HTR-8/SVneo (cell line): ENCODE measurements at regions not wholly inside any gene's neighbourhood (a gene's known extent, or its start where the extent isn't known, plus 50 kb on each side); places are given as distances from the start of the nearest gene placed in this dataset.

Experiments used
- DNase-seq: peaks from one replicate; pipeline ENCODE4 v3.0.0; 2011; ENCODE audit warnings: low spot score, mixed read lengths; ENCODE audit not compliant: insufficient read length
- FAIRE-seq: peaks from 2 replicates; lab custom pipeline; 2011; peaks lifted over from hg19 to GRCh38; lab: Jason Lieb, UNC

DNA sequence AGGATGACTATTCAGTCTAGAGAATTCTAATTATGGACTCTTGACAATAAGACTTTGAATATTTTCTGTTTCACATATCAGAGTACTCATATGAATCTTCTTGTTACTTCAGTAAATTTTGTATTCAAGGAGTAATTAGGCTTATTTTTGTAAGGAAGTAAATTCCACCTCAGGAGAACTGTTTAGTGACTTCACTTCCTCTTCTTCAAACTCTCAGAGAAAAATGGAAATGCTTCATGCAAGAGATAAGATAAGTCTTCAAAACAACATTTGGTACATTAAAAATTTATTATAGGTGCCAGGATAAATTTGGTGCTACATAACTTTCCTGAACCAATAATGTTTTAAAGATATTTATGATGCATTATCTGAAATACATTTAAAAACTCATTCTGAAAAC lies 1421.9 kb downstream of the PCDH7 start:
- DNase-seq (no peak), FAIRE-seq (no peak)

DNA sequence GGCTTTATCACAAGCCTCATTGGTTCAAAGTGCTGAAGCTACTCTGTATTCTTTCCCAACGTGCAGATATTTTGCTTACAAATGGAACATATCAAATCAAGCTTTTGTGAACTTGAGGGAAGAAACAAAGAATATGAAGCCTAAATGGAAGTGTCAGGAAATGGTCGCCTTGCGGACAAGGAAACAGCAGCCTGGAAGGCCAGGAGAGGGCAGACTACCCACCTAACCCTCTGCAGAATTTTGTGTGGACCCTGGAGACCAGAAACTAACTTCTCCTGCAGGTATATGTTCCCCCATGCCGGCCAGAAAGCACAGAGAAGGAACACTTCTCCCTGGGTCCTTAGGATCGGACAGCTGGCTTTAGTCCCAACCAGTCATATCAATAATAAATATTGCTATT lies 1425.8 kb downstream of the PCDH7 start:
- FAIRE-seq (no peak), DNase-seq (no peak)

DNA sequence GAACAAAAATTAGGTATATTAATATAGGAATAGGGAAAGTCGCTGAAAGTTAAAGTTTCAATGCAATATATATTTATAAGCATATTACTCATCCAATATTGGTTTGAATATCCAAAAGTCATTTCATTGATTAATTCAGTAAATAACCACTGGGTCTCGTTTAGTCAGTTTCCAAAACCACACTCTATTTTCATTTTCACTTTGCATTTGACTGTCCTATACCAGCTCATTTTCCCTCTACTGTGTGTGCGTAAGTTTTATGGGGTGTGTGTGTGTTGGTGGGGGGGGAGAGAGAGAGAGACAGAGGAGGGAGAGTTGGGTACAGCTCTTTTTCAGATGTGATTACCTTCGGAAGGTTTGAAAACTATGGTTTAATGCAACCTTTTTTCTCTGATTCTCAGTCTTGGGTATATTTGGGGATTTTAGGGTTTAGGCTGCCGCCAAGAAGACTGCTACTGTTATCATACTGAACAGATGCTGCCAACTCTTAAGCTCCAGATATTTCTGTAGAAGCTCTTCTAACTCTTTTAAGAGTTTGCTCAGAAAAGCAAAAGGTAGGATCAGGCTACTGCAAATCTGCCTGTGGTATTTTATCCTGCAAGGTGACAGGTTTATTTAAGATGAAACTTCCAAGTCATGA lies 1427.4 kb downstream of the PCDH7 start:
- DNase-seq (no peak), FAIRE-seq (no peak)

DNA sequence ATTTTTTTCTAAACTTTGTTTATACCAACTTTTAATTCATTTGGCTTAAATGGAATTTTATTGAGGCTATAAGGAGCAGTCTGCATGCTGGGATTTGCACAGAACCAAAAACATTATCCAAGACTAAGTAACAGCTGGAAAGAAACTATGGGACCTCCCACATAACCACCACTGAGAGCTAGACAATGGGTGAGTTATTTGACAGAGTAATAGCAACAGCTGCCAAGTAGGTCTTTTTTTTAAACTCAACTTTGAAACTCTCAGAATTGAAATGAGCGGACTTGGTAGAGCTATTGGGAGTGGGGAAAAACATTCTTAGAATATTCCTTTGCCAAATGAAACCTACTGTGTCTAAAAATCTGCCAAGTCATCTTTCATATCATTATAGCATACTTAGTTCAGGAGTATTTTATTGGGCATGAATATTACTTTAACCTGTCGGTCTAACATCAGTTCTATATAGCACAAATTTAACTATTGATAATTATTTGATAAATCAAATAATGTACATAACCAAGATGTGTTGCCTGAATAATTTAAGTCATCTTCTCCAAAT lies 1428.0 kb downstream of the PCDH7 start:
- FAIRE-seq, result no peak
- no peak for DNase-seq

DNA sequence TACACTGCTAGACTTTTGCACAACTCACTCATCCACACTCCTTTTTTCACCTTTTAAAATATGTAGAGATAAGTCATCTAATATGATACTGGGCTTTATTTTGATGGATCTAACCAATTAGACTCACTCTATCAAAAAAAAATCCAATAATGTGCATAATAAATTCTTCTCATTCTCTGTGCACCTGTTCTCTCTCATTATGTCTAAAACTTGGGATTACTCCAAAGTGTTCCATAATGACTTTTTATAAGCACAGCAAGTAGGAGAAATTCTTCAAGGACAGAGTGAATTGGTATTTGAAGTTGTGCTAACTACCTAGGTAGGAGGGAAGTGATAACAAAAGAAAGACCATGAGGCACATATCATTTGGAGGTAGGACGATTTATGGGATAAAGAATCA lies 1438.8 kb downstream of the PCDH7 start:
- FAIRE-seq (no peak), DNase-seq (no peak)

DNA sequence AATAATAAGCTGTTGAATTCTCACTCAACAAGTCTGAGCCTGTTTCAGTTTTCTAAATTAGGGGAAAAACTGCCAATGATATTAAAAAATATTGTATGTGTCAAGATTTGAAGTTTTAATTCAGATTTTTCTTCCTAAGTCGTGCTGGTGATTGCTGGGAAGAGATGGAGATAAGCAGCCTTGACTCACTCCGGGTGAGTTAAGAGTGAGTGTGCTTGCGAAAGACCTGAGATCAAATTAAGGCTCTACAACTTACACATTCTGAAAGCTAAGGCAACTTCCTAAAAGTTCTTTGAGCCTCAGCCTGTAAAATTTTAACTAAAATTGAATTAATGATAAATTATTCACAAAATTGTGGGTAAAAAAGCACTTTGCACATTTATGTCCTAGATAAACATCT lies 1441.2 kb downstream of the PCDH7 start:
- no peak for FAIRE-seq
- no peak for DNase-seq

DNA sequence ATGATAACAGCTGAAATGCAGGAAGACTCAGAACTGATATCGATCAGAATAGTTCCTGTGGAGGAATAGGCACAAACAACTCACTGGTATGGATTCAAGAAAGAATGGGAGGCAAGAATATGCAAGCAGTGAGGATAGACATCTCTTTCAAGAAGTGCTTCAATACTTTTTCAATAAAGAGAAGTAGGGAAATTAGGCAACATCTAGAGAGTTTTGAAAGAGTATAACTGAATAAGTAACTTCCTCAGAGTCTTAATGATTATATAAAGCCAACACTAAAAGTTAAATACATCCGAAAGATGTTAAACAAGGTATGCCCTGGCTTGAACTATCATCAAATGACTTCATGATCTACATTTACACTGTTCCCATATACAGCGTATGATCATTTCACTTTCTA lies 1443.0 kb downstream of the PCDH7 start:
- FAIRE-seq, result no peak
- no peak for DNase-seq

DNA sequence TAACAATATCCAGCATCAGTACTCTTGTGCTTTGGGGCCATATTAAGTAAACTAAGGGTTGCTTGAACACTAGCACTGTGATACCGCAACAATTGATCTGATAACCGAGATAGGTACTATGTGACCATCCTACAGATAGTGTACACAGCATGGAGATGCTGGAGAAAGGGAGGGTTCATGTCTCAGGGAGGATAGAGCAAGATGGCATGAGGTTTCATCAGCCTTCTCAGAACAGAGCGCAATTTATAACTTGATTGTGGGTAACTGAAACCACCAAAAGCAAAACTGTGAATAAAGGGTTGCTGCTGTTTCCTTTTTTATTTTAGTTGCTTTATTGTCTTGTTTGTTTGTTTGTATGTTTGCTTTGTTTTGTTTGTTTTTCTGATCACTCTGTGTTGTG lies 1449.7 kb downstream of the PCDH7 start:
- DNase-seq (no peak), FAIRE-seq (no peak)

DNA sequence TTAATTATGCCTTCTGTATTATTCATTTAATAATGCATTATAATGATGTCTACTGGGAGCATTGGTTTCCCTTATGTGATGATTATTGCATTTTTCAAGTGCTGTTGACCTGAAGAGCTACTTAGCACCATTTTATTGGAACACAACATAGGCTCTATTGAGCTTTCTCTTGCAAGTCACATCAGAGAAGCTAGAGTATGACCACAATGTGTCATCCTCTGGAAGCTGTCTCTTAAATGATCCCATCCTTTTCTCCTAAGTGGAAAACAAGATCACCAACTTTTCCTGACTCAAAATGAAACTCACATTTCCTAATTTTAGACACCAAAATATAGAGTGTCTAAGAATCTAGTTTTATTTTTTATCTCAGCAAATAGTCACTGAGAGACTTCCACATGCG lies 1451.9 kb downstream of the PCDH7 start:
- FAIRE-seq, result no peak
- DNase-seq, result no peak

DNA sequence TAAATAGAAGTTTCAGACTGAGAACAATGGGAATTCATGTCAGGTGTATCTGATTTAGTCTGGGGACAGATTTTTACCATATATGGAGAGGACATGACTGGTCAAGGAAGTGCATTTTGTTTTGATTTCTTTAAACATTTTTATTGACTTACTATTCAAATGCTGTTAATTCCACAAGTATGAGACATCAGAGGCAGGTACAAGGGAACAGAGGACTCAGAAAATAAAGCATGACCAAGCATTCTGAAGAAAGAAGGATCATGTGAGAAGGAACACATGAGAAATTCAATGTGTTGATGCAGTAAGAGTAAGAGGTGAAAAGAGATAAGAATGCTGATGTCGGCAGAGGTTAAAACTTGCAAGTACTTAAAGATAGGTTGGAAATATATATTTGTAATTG lies 1452.6 kb downstream of the PCDH7 start:
- FAIRE-seq, result no peak
- DNase-seq, result no peak

DNA sequence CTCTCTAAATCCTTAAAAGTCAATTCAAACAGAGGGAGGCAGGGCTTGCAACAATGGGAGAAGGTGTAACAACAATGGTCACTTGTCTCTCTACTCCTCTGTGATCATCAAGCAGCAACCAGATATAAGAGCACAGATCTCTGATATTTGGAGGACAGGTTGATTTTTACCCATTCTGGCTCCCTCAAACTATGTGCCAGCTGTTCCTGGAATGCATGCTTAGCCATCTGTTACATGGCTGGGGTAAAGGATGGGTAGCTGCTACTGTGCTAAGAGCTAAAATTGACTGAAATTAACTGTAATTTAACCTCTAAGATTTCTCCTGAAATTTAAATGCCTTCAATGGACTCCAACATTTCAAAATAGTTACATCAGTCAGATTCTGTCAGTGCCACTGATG lies 1459.9 kb downstream of the PCDH7 start:
- no peak for FAIRE-seq
- no peak for DNase-seq

DNA sequence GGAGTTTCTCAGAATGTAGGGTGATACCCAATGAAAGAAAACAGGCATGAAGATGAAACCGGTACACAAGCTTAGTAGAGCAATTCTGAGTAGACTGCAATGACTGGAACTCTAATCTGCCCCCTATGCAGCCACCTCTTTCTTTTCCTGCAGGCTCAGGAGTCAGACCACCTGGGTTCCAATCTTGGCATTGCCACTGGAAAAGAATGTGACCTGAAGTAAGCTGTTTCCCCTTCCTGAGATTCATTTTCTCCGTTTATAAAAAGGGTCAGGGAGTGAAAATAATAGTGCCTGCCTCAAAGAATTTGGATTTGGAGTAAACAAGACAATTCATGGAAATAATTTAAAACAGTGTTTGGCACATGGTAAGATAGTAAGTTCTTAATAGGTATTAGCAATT lies 1464.0 kb downstream of the PCDH7 start:
- DNase-seq (no peak), FAIRE-seq (no peak)

DNA sequence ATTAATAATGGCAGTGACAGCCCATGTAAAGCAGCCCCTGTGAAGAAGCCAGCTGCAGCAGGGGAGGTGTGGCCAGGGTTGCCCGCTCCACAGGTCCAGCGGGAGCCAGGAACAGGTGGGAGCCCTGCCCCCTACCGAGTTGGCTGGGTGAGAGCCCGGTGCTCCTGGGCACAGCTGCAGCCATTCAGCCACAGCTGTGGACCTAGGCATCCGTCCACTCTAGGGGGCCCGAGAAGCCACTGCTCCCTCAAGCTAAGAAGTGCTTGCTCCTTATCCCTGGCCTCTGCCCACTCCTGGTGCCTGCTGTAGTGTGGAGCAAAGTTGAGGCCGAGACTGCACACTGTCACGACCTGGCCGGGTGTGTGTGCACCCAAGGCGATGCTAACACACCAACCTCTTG lies 1469.0 kb downstream of the PCDH7 start:
- no peak for FAIRE-seq
- no peak for DNase-seq

DNA sequence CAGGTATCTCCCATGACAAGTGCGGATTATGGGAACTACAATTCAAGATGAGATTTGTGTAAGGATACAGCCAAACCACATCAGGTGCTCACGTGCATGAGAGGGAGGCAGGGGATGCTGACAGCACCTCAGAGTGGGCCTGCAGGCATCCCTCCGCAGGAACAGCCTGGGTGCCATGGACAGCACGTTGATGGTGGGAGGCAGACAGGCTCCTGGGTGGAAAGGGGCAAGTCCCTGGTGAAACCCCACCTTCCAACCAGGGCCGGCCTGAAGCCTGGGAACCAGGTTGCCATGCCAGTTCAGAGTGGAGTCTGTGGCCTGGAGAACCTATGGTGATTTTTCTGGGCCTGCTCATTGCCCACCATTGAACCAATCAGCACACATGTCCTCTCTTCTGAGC lies 1469.6 kb downstream of the PCDH7 start:
- DNase-seq (no peak), FAIRE-seq (no peak)

DNA sequence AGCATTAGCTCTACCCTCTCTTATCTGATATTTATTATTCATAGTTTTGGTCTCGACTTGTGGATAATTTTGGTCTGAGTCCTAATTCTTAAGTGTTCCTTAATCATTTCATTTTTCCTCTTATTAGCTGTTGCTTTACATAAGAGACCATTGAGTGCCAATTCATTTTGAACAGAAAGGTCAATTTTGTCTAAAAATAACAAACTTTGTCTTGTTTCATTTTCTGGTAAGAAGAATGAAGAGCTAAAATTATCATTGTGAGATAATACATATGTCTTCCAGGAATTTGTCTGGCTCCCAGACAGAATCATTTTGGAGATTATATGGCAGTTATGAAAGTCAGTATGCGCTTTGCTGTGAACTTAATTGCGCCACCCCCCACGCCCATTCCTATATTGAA lies 1471.8 kb downstream of the PCDH7 start:
- DNase-seq (no peak), FAIRE-seq (no peak)

DNA sequence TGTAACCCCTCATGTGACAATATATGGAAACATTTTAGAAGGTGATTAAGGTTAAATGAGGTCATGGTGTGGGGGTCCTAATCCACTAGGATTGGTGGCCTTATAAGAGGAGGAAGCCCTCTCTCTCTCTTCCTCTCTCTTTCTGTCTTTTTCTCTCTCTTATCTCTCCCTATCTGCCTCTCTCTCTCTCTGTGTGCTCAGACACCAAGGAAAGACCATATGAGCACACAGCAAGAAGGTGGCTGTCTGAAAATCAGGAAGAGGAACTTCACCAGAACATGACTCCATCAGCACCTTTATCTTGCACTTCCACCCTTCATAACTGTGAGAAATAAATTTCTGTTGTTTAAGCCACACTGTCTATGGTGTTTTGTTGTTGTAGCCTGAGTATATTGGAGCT lies 1472.2 kb downstream of the PCDH7 start:
- FAIRE-seq, result no peak

DNA sequence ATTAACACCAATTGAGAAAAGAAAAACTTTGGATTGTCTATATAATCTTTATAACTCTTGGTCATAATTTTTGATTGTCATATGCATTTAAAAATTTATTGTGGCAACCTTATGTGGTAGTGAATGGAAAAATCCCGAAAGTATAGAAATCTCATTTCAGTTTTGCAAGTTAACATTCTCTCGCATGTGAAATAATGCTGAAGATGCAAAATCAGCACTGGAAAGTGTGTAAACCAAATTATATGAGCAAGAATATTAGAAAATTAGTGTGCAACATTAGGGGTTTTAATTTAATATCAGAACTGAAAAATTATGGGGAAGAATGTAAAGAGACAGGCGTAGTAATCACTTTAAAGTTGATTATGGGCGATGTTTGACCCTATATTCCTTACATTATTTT lies 1472.8 kb downstream of the PCDH7 start:
- no peak for FAIRE-seq

More for the DNA sequence above, 1472.2 kb downstream of the PCDH7 start:
- DNase-seq, result no peak

DNA sequence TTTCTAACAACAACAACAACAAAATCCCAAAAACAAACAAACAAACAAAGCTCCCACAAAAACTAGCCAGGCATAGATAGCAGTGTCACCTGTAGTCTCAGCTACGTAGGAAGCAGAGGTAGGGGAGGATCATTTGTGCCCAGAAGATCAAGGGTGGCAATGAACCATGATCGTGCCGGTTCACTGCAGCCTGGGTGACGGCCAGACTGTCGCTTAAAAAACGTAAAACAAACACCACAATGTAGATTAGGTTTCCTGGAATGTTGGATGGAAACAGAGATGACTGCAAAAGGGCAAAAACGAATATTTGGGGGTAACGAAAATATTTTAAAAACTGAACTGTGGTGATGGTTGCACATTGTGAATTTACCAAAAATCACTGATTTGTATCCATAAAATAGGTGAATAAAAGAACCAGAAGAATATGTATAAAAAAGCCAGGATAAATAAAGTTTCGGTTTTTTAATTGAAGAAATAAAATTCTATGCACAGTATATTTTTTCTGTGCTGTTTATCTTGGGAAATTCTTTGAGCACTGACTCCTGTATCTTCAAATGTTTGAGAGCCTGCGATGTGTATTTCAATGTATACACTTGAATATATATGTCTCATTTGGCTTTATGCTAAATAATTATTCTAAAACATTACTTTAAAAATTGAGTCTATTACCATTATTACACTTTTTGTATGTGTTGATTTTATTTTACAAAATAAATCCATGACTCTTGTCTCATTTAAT lies 1477.0 kb downstream of the PCDH7 start:
- DNase-seq (no peak), FAIRE-seq (no peak)

More for the DNA sequence above, 1472.8 kb downstream of the PCDH7 start:
- DNase-seq, result no peak

DNA sequence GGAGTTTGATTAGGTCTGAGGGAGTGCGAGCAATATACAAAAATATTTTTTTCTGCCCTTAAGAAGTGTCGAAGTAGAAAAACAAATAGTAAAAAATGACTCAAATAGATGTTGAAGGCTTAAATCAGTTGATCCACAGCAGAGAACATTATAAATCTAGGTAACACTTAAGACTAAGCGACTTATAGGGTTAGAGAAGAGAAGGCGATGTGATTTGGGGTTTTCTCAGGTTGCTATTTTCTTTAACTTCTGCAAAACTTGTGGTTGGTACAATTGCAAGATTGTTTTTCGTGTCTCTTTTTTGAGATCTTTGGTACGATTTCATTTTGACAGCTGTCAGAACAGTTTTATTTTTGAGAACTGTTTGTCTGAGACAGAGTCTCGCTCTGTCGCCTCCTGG lies 1479.5 kb downstream of the PCDH7 start:
- no peak for DNase-seq
- FAIRE-seq, result no peak

DNA sequence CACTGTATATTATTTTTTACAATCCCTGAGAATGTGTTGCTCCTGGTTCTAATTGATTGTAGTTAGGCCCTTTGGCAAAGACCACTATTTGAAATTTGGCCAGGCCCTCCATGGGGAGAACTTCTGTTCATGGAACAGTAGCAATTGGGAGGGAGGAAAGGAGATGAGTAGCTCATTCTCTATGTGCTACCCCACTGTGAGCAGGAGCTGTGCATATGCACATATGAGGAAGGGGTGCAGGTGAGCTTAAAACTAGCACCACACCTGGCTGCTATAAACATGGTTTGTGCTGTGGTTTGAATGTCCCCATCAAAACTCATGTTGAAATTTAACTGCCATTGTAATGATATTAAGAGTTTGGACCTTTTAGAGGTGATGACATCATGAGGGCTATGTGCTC lies 1483.2 kb downstream of the PCDH7 start:
- no peak for FAIRE-seq
- DNase-seq, result no peak

DNA sequence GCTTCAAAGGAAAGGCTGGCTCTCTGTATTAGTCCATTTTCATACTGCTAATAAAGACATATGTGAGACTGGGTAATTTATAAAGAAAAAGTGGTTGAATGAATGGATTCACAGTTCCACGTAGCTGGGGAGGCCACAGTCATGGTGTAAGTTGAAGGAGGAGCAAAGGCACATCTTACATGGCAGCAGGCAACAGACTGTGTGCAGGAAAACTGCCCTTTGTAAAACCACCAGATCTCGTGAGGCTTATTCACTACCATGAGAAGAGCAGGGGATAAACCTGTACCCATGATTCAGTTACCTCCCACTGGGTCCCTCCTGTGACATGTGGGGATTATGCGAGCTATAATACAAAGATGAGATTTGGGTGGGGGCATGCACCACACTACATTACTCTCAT lies 1486.6 kb downstream of the PCDH7 start:
- DNase-seq, result no peak
- FAIRE-seq, result no peak

DNA sequence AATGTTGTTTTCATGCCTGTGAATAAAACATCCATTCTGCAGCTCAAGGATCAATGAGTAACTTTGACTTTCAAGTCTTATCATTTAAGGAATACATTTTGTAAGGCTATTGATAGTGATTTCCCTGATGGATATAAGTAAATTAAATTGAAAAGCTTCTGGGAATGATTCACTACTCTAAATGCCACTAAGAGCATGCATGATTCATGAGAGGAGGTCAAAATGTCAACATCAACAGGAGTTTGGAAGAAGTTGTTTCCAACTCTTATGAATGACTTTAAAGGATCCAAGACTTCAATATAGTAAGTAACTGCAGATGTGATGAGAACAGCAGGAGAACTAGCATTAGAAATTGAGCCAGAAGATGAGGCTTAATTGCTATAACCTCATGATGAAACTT lies 1487.3 kb downstream of the PCDH7 start:
- FAIRE-seq, result no peak

More for the DNA sequence above, 1487.3 kb downstream of the PCDH7 start:
- DNase-seq, result no peak
